Upper lobe of left lung (tissue), 4 donors: ENCODE measurements at regions not wholly inside any gene's neighbourhood (a gene's known extent, or its start where the extent isn't known, plus 50 kb on each side); places are given as distances from the start of the nearest gene placed in this dataset.

ENCODE experiments used
- EP300 ChIP-seq, 4 donors: sonication (generic); formaldehyde crosslinking; IDR thresholded peaks; one replicate each; pipeline ENCODE4 v1.5.1; 2017; ENCODE audit warnings: antibody characterized with exemption in 4 of 4, control low read depth in 2 of 4
- POLR2AphosphoS5 ChIP-seq, 2 donors: sonication (generic); formaldehyde crosslinking; IDR thresholded peaks; one replicate each; pipeline ENCODE4 v1.5.1; 2017; ENCODE audit warnings: antibody characterized with exemption in 2 of 2

DNA sequence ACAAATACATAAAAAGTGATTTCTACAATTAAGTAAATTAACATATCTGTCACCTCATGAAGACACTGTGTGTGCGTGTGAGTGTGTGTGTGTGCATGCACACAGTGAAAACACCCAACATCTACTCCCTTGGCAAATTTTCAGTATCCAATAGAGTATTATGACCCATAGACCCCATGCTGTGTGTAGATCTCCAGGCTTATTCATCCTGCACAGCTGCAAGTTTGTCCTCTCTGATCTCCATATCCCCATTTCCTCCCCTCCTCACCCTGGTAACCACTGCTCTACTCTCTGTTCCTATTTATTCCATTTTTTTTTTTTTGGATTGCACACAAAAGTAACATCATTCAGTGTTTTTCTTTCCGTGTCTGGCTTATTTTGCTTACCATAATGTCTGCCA lies 391.0 kb downstream of the SOX11 start:
- TF ChIP-seq EP300 (IDR thresholded peaks at IDR 0.05) (no peak), POLR2AphosphoS5 (IDR thresholded peaks at IDR 0.05) (no peak)
